SK-N-SH (cell line): ENCODE measurements at regions not wholly inside any gene's neighbourhood (a gene's known extent, or its start where the extent isn't known, plus 50 kb on each side); places are given as distances from the start of the nearest gene placed in this dataset.

Experiments
- CTCF ChIP-seq: fragments of 200-600 bp; sonication (generic); IDR thresholded peaks from 2 replicates; pipeline ENCODE4 v1.6.1; 2017; ENCODE audit warnings: antibody characterized with exemption, mild to moderate bottlenecking, moderate library complexity
- EZH2phosphoT487 ChIP-seq: fragments of 200-600 bp; sonication (generic); IDR thresholded peaks from 2 replicates; pipeline ENCODE4 v1.6.1; 2017; ENCODE audit warnings: low read depth, mixed run types, mild to moderate bottlenecking, antibody characterized with exemption, moderate library complexity, borderline replicate concordance
- FOXM1 ChIP-seq: IDR thresholded peaks from 2 replicates; pipeline ENCODE4 v1.4.0; 2012; ENCODE audit warnings: low read depth, mild to moderate bottlenecking
- GABPA ChIP-seq: IDR thresholded peaks from 2 replicates; pipeline ENCODE4 v1.4.0; 2012; ENCODE audit warnings: low read depth, mild to moderate bottlenecking
- JUND ChIP-seq: IDR thresholded peaks from 2 replicates; pipeline ENCODE4 v1.4.0; 2012
- REST ChIP-seq: IDR thresholded peaks from 2 replicates; pipeline ENCODE4 v1.6.1; 2012; ENCODE audit warnings: mild to moderate bottlenecking, low read depth, low read length, moderate library complexity
- ZBTB33 ChIP-seq: IDR thresholded peaks from 2 replicates; pipeline ENCODE4 v1.4.0; 2012; ENCODE audit warnings: low read depth, borderline replicate concordance

- TF ChIP-seq CTCF (no peak), JUND (no peak), FOXM1 (no peak), EZH2phosphoT487 (no peak), ZBTB33 (no peak), GABPA (no peak), REST (no peak)
These were observed 376.3 kb downstream of the PDCD6IP start for GRCh38 chr3:34174740-34175139.
